ENCODE measurements at regions not wholly inside any gene's neighbourhood (a gene's known extent, or its start where the extent isn't known, plus 50 kb on each side); places are given as distances from the start of the nearest gene placed in this dataset.

- TF ChIP-seq CTCF (conservative IDR thresholded peaks at IDR 0.05; ENCODE audit: low read depth, low read length) (no peak), EZH2 (IDR thresholded peaks at IDR 0.05; ENCODE audit: low read length, unreplicated experiment) (no peak), EZH2phosphoT487 (IDR thresholded peaks at IDR 0.05; ENCODE audit: borderline replicate concordance, low read length) (no peak)
These were observed 296.7 kb downstream of the GLRX3 start for GRCh38 chr10:130432850-130433249.
